ENCODE measurements at regions not wholly inside any gene's neighbourhood (a gene's known extent, or its start where the extent isn't known, plus 50 kb on each side); places are given as distances from the start of the nearest gene placed in this dataset.

DNA sequence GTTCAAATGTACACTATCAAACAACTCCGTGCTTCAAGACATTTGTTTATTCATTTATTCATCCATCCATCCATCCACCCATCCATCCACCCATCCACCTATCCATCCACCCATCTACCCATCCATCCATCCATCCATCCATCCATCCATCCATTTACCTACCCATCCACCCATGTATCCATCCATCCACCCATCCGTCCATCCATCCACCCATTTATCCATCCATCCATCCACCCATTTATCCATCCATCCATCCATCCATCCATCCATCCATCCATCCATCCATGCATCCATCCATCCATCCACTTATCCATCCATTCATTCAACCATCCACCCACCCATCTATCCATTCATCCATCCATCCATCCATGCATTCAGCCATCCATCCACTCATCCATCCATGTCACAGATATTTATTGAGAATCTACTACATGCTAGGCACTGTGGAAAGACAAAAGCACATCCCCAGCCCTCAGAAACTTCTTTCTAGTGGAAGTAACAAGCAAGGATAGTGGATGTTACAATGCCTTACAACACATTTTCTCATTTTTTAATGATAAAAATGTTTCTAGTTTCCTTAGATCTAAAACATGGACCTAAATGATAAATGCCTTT, 237.6 kb downstream of the ZNF536 start:
- Mint-ChIP-seq H3K4me3 (no peak overlapping the region), H3K36me3 (ENCODE audit: low read depth) (no peaks in the 10 kb centered on the region), H3K9me3 (no peaks in the 10 kb centered on the region), H3K27ac (no peak overlapping the region), H3K27me3 (ENCODE audit: insufficient read depth) (peaks cover 4% of the 10 kb centered on the region), H3K4me1 (no peaks in the 10 kb centered on the region)
- Histone ChIP-seq H3K27me3 (ENCODE audit: control insufficient read depth, insufficient read depth, low read length, poor library complexity, severe bottlenecking) (no peaks in the 10 kb centered on the region), H3K9me3 (ENCODE audit: control insufficient read depth, low read length) (no peaks in the 10 kb centered on the region), H3K27ac (ENCODE audit: low read depth, low read length) (no peak overlapping the region), H3K4me3 (ENCODE audit: low read length) (no peak overlapping the region), H3K9ac (ENCODE audit: extremely low read depth, low read length, poor library complexity, severe bottlenecking) (no peak overlapping the region), H3K36me3 (ENCODE audit: control insufficient read depth, insufficient read depth, low read length) (no peaks in the 10 kb centered on the region), H3K4me1 (ENCODE audit: control insufficient read depth, insufficient read depth, low read length) (no peaks in the 10 kb centered on the region)
- WGBS, 2 experiments (ENCODE audit: insufficient coverage in 1 of 2, insufficient read length in 1 of 2), result 87 to 93% methylated on average over 2 of the region's 2 CpGs
- no peak for DNase-seq
- TF ChIP-seq, protein P1, sequence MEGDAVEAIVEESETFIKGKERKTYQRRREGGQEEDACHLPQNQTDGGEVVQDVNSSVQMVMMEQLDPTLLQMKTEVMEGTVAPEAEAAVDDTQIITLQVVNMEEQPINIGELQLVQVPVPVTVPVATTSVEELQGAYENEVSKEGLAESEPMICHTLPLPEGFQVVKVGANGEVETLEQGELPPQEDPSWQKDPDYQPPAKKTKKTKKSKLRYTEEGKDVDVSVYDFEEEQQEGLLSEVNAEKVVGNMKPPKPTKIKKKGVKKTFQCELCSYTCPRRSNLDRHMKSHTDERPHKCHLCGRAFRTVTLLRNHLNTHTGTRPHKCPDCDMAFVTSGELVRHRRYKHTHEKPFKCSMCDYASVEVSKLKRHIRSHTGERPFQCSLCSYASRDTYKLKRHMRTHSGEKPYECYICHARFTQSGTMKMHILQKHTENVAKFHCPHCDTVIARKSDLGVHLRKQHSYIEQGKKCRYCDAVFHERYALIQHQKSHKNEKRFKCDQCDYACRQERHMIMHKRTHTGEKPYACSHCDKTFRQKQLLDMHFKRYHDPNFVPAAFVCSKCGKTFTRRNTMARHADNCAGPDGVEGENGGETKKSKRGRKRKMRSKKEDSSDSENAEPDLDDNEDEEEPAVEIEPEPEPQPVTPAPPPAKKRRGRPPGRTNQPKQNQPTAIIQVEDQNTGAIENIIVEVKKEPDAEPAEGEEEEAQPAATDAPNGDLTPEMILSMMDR (conservative IDR thresholded peaks at IDR 0.05), result no peak

GRCh38 chr19:30608471-30608870, 236.3 kb downstream of the ZNF536 start:
- H3K4me1 Mint-ChIP-seq, result no peaks in the 10 kb centered on the region
- no peak overlapping the region for H3K9ac ChIP-seq (ENCODE audit: extremely low read depth, low read length, poor library complexity, severe bottlenecking)
- TF ChIP-seq, protein P1 (conservative IDR thresholded peaks at IDR 0.05), result no peak
- H3K27me3 Mint-ChIP-seq (ENCODE audit: insufficient read depth), result peaks cover 4% of the 10 kb centered on the region
- DNase-seq, result no peak
- no peaks in the 10 kb centered on the region for H3K27me3 ChIP-seq (ENCODE audit: control insufficient read depth, insufficient read depth, low read length, poor library complexity, severe bottlenecking)
- no peaks in the 10 kb centered on the region for H3K9me3 ChIP-seq (ENCODE audit: control insufficient read depth, low read length)
- no peaks in the 10 kb centered on the region for H3K36me3 ChIP-seq (ENCODE audit: control insufficient read depth, insufficient read depth, low read length)
- no peaks in the 10 kb centered on the region for H3K9me3 Mint-ChIP-seq
- H3K36me3 Mint-ChIP-seq (ENCODE audit: low read depth), result no peaks in the 10 kb centered on the region
- no peak overlapping the region for H3K4me3 Mint-ChIP-seq
- H3K27ac ChIP-seq (ENCODE audit: low read depth, low read length), result no peak overlapping the region
- H3K4me1 ChIP-seq (ENCODE audit: control insufficient read depth, insufficient read depth, low read length), result no peaks in the 10 kb centered on the region
- H3K4me3 ChIP-seq (ENCODE audit: low read length), result no peak overlapping the region
- H3K27ac Mint-ChIP-seq, result no peak overlapping the region
- 91% methylated on average over 1 of the region's 1 CpG; no CpG with 5 or more reads in 1 of the 2 experiments for WGBS, 2 experiments (ENCODE audit: insufficient coverage in 1 of 2, insufficient read length in 1 of 2)

Data from endodermal cell (in vitro differentiated cells).